Stimulated activated CD8-positive, alpha-beta memory T cell treated with anti-CD3 and anti-CD28 coated beads, Interleukin-15, amount 100 ng/mL, for 48 hours (primary cell): ENCODE measurements at regions not wholly inside any gene's neighbourhood (a gene's known extent, or its start where the extent isn't known, plus 50 kb on each side); places are given as distances from the start of the nearest gene placed in this dataset.

Experiments used
- DNase-seq, 2 donors: peaks; one replicate each; pipeline ENCODE4 v3.0.0-alpha.2; 2020; ENCODE audit warnings: low read depth in 2 of 2

GRCh38 chr14:58697930-58698642 lies 60.3 kb downstream of the DACT1 start:
- DNase-seq: no peak

GRCh38 chr14:58699681-58700205 lies 62.0 kb downstream of the DACT1 start:
- DNase-seq: no peak

GRCh38 chr14:58701156-58701555 lies 63.4 kb downstream of the DACT1 start:
- no peak for DNase-seq

GRCh38 chr14:58701604-58702003 lies 63.8 kb downstream of the DACT1 start:
- no peak for DNase-seq

GRCh38 chr14:58702441-58703160 lies 64.8 kb downstream of the DACT1 start:
- DNase-seq: no peak

GRCh38 chr14:58703161-58703506 lies 65.4 kb downstream of the DACT1 start:
- no peak for DNase-seq

GRCh38 chr14:58705066-58705465 lies 67.3 kb downstream of the DACT1 start:
- no peak for DNase-seq

GRCh38 chr14:58707949-58708348 lies 70.2 kb downstream of the DACT1 start:
- DNase-seq: no peak

GRCh38 chr14:58709949-58710348 lies 72.2 kb downstream of the DACT1 start:
- no peak for DNase-seq

- no peak for DNase-seq
Measured at GRCh38 chr14:58711382-58711781, 73.6 kb downstream of the DACT1 start.

GRCh38 chr14:58712357-58712756 lies 74.6 kb downstream of the DACT1 start:
- no peak for DNase-seq

- no peak for DNase-seq
Measured at GRCh38 chr14:58713677-58714076, 75.9 kb downstream of the DACT1 start.

GRCh38 chr14:58716706-58717105 lies 78.9 kb downstream of the DACT1 start:
- DNase-seq: no peak

GRCh38 chr14:58717211-58717610 lies 79.4 kb downstream of the DACT1 start:
- DNase-seq: no peak

GRCh38 chr14:58717813-58718212 lies 80.1 kb downstream of the DACT1 start:
- DNase-seq: no peak

GRCh38 chr14:58718226-58719205 lies 80.8 kb downstream of the DACT1 start:
- DNase-seq: no peak

GRCh38 chr14:58721723-58722122 lies 84.0 kb downstream of the DACT1 start:
- DNase-seq: no peak

GRCh38 chr14:58722441-58722840 lies 84.7 kb downstream of the DACT1 start:
- DNase-seq: no peak

- no peak for DNase-seq
Measured at GRCh38 chr14:58724206-58724605, 86.4 kb downstream of the DACT1 start.

GRCh38 chr14:58724702-58725101 lies 86.9 kb downstream of the DACT1 start:
- no peak for DNase-seq

- no peak for DNase-seq
Measured at GRCh38 chr14:58725226-58725625, 87.5 kb downstream of the DACT1 start.

- no peak for DNase-seq
Measured at GRCh38 chr14:58725871-58726270, 88.1 kb downstream of the DACT1 start.
